GM12878 (cell line): ENCODE measurements at regions not wholly inside any gene's neighbourhood (a gene's known extent, or its start where the extent isn't known, plus 50 kb on each side); places are given as distances from the start of the nearest gene placed in this dataset.

Experiments used
- BCL11A ChIP-seq: IDR thresholded peaks from 2 replicates; pipeline ENCODE4 v1.6.1; 2011; ENCODE audit warnings: low read depth, low read length
- CBX3 ChIP-seq: fragments of 200-600 bp; sonication (generic); IDR thresholded peaks from 2 replicates; pipeline ENCODE4 v1.6.1; 2016; ENCODE audit warnings: low read depth, borderline replicate concordance
- CHD2 ChIP-seq: IDR thresholded peaks from 2 replicates; pipeline ENCODE4 v1.6.1; 2011; ENCODE audit warnings: low read depth, low read length, improper control_type of control experiment, borderline replicate concordance
- CTCF ChIP-seq, 3 experiments: IDR thresholded peaks in 2 of 3; conservative IDR thresholded peaks in 1 of 3; 2 replicates each; pipeline ENCODE4 v1.5.1; 2011; ENCODE audit warnings: low read depth in 3 of 3, low read length in 3 of 3, mild to moderate bottlenecking in 3 of 3, control low read depth in 2 of 3, moderate library complexity in 2 of 3, inconsistent platforms in 1 of 3, mixed read lengths in 1 of 3; ENCODE audit not compliant: control insufficient read depth in 2 of 3, insufficient read depth in 1 of 3; ENCODE audit errors: extremely low read depth in 1 of 3
- EP300 ChIP-seq, 2 experiments: fragments of 150-350 bp in 1 of 2; IDR thresholded peaks; 2 replicates each; pipeline ENCODE4 v1.6.1; 2011 to 2012; ENCODE audit warnings: low read depth in 2 of 2, low read length in 2 of 2, borderline replicate concordance in 1 of 2, improper control_type of control experiment in 1 of 2, inconsistent platforms in 1 of 2; ENCODE audit not compliant: control insufficient read depth in 1 of 2
- EZH2 ChIP-seq: IDR thresholded peaks from 2 replicates; pipeline ENCODE4 v1.6.1; 2012; ENCODE audit warnings: low read depth, mild to moderate bottlenecking, control low read depth, inconsistent platforms, low read length, borderline replicate concordance; ENCODE audit not compliant: control insufficient read depth
- MLLT1 ChIP-seq: fragments of 450-650 bp; IDR thresholded peaks from 2 replicates; pipeline ENCODE4 v1.6.1; 2016; ENCODE audit warnings: mild to moderate bottlenecking
- MYC ChIP-seq: IDR thresholded peaks from 2 replicates; pipeline ENCODE4 v1.6.1; 2011; ENCODE audit warnings: mild to moderate bottlenecking, low read length, moderate library complexity, inconsistent platforms; ENCODE audit not compliant: insufficient read depth, insufficient replicate concordance, insufficient read length, severe bottlenecking
- SP1 ChIP-seq: IDR thresholded peaks from one replicate; pipeline ENCODE4 v1.6.1; 2011; ENCODE audit warnings: low read depth, low read length
- TARDBP ChIP-seq: IDR thresholded peaks from 2 replicates; pipeline ENCODE4 v1.6.1; 2016; ENCODE audit warnings: borderline replicate concordance
- TCF3 ChIP-seq: IDR thresholded peaks from 2 replicates; pipeline ENCODE4 v1.6.1; 2012; ENCODE audit warnings: low read depth, mild to moderate bottlenecking, low read length, borderline replicate concordance; ENCODE audit not compliant: insufficient read depth
- ZBTB11 ChIP-seq: fragments of 450-650 bp; formaldehyde crosslinking; IDR thresholded peaks from 2 replicates; pipeline ENCODE4 v1.5.0; 2022; ENCODE audit warnings: mild to moderate bottlenecking, missing genetic modification characterization

GRCh38 chr5:4703931-4704458 is 436.1 kb upstream of the ADAMTS16 start:
- TF ChIP-seq SP1 (no peak), MLLT1 (no peak), MYC (no peak), EZH2 (no peak), CTCF (IDR thresholded peaks at IDR 0.05 in 2 of 3, conservative IDR thresholded peaks at IDR 0.05 in 1 of 3; ENCODE audit: control insufficient read depth in 2 of 3, extremely low read depth in 1 of 3, insufficient read depth in 1 of 3, low read depth in 3 of 3, low read length in 3 of 3) (no peak), CHD2 (no peak), TCF3 (no peak), ZBTB11 (no peak), CBX3 (no peak), TARDBP (no peak), EP300 (IDR thresholded peaks at IDR 0.05; ENCODE audit: borderline replicate concordance in 1 of 2, control insufficient read depth in 1 of 2, low read depth in 2 of 2, low read length in 2 of 2) (no peak), BCL11A (no peak)
